NCI-H1436 (cell line): ENCODE measurements at regions not wholly inside any gene's neighbourhood (a gene's known extent, or its start where the extent isn't known, plus 50 kb on each side); places are given as distances from the start of the nearest gene placed in this dataset.
"Not testable (repeated sequence)": the region's sequence is repeated elsewhere in the genome, so short reads cannot be mapped to it uniquely, and the experiment has no call there.

ENCODE experiments used
- DNase-seq: peaks from one replicate; lab custom pipeline; 2025; lab: John Stamatoyannopoulos, UW

DNA sequence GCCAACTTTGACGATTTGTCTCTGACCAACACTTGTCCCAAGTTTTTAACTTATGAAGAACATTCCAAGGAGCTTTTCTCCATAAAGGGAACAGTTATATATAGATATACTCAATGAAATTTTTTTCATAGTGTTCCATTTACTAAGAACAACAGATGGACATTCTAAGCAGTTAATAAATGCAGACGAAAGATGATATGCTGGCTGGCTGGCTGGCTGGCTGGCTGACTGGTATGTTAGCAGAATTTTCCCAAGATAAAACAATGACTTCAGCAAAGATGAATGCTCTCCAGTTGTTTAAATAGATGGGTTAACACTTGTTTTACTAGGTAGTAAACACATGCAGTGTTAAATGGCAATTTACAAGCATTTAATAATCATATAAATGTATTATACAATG is 62.2 kb downstream of the SPANXN3 start:
- DNase-seq = no peak

DNA sequence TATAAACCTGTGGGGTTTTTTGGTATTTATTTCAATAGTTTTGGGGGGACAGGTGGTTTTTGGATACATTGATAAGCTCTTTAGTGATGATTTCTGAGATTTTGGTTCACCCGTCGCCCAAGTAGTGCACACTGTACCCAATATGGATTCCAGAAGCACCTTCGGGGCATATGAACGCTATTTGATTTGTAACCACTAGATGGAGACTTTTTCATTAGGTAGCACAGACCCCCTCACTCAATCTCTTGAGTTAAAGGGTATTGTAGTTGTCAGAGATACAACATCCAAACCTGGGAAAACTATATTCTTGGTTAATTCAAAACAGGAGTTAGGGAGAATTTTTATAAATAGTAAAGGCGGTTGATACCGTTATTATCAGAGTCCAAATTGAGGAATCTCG is 79.8 kb downstream of the SPANXN3 start:
- peak; percentile 20 for DNase-seq

DNA sequence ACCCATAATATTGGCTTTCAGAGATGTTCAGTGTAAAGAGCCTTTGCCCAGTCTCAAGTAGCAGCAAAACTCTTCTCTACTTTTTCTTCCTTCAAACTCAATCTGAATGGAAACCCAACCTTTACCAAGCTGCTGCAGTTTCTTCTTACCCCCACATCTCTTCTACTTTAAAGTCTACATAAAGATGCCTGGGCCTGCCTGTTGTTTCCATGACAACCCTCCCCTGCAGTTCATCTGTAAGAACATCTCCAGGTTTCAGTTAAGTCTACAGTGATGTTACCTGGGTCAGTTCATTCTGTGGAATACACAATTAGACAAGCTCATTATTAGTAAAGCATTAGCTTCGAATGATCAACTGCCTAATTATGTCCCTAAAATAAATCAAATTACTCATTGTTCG is 81.4 kb downstream of the SPANXN3 start:
- no peak for DNase-seq

DNA sequence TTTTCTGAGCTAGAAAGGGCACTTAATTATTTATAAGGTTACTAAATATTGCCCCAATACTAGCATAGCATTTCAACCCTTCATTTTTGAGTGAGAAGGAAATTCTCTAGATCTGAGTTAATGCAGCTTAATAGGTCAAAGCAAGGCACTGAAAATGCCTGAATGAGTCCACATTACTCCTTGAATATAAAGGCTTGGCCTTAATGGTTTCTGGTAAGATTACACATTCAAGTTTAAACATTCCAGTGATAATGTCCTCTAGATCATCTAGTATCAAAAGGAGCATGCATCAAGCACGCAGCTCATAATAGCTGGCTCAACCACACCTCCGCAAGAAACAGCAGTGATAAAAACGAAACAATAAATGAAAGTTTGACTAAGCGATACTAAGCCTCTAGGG is 87.5 kb downstream of the SPANXN3 start:
- DNase-seq = no peak

DNA sequence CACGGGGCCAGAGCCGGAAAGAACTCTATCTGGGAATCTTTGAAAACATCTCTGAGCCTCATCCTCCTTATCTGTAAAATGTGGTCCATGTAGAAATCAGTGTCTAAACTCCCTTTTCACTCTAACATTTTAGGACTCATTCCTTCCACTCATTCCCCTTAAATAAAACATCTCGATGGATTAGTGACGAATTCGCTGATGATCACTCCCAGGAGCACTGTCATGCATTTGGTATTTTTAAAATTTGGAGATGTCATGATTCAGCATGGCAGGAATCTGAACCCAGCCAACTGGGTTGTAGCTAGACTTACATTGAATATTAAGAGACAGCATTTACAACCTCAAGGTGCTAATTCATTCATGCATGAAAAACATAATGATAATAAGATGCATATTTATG is 88.1 kb downstream of the SPANXN3 start:
- no peak for DNase-seq

GRCh38 chrX:143401160-143401559 is 116.1 kb downstream of the SPANXN3 start:
- no peak for DNase-seq

GRCh38 chrX:143378851-143379250 is 138.4 kb downstream of the SPANXN3 start:
- no peak for DNase-seq

GRCh38 chrX:143363419-143363818 is 153.9 kb downstream of the SPANXN3 start:
- DNase-seq = no peak

DNA sequence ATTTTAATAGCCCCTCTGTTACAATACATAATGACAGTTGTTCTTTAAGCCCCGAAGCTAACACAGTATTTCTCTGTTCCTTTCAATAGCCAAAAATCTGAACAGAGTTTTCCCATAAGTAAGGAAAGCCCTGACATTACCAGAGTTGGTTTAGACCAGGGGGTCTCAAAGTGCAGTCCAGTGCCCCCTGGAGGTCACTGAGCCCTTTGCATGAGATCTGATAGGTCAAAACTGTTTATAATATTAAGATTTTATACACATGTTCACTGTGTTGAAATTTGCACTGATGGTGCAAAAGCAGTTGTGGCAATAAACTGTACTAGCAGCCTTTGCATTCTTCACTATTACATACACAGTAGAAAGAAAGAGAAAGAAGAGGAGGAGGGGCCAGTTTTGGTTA is 177.1 kb downstream of the SPANXN3 start:
- no peak for DNase-seq

- no peak for DNase-seq
Measured at GRCh38 chrX:143336261-143336660, 181.0 kb downstream of the SPANXN3 start.

DNA sequence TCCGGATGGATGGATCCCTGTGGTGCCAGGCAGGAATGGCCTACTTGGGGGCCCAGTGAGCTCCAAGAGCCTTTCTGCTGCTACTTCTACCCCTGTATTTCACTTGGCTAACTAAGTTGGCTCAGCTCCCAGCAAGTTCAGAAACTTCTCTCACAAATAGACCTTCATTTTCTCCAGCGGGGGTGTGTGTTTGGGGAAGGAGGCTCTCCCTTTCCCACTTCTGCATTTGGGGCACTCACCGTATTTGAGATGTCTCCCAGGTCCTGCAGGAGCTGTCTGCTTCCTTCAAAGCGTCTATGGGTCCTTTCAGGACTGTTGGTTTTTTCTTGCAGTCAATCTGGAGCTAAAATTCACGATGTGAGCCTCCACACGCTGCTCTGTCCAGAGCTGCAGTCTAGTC is 197.7 kb downstream of the SPANXN3 start:
- DNase-seq = no peak

- not testable (repeated sequence) for DNase-seq
Measured at GRCh38 chrX:143318857-143319256, 198.4 kb downstream of the SPANXN3 start.

DNA sequence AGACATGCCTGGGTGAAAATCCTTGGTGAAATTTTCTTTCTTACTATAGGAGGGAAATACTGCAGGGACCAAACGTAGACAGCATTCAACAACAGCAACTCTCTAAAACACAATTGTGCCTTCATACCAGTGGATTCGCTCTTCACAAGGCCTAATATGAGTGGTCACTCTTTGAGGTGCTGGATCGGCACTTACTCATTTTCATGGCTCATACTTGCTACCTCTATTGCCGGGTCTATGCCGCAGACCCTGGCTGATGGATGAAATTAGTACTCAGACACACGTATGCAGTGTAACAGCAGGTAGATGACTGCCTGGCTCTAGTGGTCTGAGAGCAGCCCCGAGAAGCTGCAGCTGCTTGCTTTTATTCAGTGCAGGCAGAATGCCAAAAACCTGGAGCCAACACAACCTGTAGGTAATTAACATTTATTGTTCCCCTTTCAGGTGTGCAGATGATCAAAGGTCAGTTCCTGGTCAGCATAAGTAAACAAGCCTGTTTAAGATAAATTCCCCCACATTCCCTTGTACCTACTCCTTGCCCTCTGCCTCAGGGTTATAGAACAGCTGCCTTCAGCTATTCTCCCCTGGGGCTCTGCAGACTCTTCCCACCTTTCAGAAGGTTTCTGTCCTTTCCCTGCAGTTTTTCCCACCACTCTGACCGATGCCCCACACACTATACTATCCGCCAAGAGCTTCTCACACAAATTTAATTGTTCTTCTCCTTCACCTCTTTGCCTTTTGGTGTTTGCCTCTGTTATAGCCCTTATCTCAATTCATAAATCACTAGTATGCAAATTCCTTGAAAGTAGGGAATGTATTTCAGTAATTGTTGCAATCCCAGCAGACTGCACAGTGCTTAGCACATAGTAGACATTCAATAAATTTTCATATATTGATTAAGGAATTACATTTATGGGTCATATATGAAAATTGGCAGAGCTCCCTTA is 210.0 kb downstream of the SPANXN3 start:
- peak; percentile 28 for DNase-seq

- DNase-seq = no peak
Measured at GRCh38 chrX:143304518-143304917, 212.8 kb downstream of the SPANXN3 start.

DNA sequence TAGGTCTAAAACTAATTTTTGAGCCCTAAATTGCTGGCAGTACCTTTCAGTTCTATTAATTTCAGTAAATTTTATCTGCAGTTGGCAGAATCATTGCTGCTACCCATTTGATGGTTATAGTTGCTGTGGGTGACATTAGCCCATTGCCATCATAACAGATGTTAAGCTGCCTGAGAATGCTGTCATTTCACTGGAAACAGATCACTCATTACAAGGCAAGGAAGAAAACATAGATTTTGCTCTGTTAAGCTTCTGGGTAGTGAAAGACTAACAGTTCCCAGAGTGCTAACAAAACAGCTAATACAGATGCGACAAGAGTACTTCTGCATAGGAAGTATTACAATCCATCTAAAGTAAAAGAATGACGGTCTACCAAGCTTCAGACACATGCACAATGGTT is 213.2 kb downstream of the SPANXN3 start:
- no peak for DNase-seq

GRCh38 chrX:143298663-143299241 is 218.5 kb downstream of the SPANXN3 start:
- no peak for DNase-seq

DNA sequence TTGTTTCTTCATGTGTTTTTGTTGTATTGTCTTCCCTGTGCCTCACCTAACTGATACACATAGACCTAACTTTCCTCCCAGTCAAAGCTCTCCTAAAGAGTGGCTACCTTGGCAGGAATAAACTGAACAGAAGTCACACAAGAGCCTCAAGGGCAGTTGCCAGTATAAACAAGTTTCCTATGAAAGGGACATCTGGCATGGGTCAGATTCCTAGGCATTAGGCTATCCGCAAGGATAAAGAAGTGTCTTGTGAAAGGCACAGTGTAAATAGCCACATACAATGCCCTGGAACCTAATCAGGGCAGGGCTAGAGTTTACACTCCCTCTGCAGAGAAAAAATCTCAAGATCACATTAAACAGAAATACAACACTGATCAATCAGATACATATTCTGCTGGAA is 220.8 kb downstream of the SPANXN3 start:
- no peak for DNase-seq

DNA sequence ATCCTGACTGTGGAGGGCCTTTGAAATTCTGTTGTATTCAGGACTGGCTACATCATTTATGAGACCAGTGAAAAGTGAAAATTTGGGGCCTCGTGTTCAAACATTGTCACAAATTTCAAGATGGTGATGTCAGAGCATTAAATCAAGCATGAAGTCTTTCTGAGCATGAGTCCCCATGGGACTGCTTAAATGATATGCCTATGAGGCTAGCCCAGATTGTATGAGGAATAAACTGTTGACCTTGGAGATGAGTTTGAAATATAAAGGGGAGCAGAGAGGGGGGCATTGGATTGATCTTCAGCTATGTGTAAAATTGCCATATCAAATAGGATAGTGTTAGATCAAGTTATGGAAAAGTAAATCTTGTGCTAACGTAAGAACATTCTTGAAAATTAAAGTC is 230.0 kb downstream of the SPANXN3 start:
- DNase-seq = no peak

- DNase-seq = no peak
Measured at GRCh38 chrX:143270317-143270716, 244.6 kb downstream of the SPANXN4 start.

- DNase-seq = not testable (repeated sequence)
Measured at GRCh38 chrX:143244593-143244992, 218.9 kb downstream of the SPANXN4 start.

DNA sequence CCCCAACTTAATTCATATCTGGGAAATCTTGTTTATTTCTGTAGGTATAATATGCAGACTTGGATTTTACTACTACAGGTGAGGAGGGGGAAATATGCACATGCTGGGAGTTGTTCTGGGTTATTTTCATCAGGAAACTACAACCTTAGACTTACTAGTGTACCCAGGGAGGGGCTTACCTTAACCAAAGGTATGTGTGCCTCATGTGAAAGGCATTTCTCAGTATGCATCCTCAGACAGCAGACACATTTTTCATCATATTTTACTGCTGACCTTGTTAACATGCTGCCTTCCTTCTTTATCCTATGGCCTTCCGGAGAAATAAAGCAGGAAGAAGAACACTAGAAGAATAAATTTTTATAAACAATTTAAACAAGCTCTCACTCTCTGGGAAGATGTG is 214.9 kb downstream of the SPANXN4 start:
- no peak for DNase-seq

- no peak for DNase-seq
Measured at GRCh38 chrX:143231492-143231891, 205.8 kb downstream of the SPANXN4 start.

DNA sequence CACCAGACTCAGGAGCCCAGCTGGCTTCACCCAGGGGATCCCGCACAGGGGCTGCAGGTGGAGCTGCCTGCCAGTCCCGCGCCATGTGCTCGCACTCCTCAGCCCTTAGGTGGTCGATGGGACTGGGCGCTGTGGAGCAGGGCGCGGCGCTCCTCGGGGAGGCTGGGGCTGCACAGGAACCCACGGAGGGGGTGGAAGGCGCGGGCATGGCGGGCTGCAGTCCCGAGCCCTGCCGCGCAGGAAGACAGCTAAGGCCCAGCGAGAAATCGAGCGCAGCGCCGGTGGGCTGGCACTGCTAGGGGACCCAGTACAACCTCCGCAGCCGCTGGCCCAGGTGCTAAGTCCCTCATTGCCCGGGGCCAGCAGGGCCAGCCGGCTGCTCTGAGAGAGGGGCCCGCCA is 202.9 kb downstream of the SPANXN4 start:
- DNase-seq = not testable (repeated sequence)

DNA sequence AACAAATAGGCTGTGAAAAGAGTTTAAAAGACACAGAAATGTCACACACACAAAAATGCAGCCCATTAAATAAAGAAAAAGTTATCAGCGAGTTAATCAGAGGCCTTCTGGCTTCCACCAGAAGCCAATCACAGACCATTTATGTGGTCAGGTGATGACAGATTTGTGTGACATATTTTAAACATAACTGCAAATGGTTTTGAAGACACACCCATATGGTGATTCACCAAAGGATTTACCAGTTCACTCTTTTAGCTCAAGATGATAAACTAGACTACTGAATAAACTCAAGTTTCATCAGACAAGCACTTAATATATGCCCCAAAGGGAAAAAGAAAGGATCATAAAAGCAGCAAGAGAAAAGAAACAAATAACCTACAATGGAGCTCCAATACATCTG is 181.2 kb downstream of the SPANXN4 start:
- no peak for DNase-seq
